ENCODE measurements at regions not wholly inside any gene's neighbourhood (a gene's known extent, or its start where the extent isn't known, plus 50 kb on each side); places are given as distances from the start of the nearest gene placed in this dataset.

DNA sequence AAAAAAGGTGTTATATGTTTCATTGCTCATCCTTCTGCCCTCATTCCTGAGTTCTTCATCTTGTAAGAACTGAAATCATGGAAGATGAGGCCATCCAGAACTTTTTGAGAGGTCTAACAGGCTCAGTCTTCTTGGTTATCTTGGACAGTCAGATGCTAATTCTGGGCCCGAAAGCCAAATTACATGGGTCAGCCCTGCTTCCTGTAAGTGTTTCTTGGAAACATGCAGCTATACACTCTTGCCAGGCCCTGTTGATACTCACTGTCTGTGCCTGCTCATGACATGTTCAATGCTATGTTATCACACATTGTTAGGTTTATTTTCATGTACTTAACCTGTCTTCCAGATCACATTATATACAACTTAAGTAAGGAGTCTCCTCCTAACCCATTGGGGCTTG, 542.5 kb downstream of the NUF2 start:
- no peak for TF ChIP-seq CTCF (IDR thresholded peaks at IDR 0.05)
- H3K27ac ChIP-seq = no peak overlapping the region

GRCh38 chr1:163866564-163866963, 544.8 kb downstream of the NUF2 start:
- TF ChIP-seq ZFX (IDR thresholded peaks at IDR 0.05; ENCODE audit: borderline replicate concordance) (no peak), CTCF (IDR thresholded peaks at IDR 0.05) (no peak)
- H3K27ac ChIP-seq = no peak overlapping the region

DNA sequence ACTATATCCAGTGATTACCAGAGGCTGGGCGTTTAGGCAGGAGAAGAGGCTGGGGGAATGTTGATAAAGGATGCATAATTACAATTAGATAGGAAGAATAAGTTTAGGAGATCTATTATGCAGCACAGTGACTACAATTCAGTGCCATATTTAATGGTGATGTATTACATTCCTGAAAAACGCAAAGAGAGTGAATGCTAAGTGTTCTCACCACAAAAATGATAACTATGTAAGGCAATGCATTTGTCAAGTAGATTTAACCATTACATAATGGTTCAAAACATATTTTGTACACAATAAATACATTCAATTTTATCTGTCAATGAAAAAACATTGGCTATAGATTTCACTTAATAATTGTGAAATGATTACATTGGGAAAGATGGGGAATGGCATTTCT, 548.9 kb downstream of the NUF2 start:
- no peak overlapping the region for H3K27ac ChIP-seq
- TF ChIP-seq ZFX (IDR thresholded peaks at IDR 0.05; ENCODE audit: borderline replicate concordance) = no peak
- TF ChIP-seq CTCF (IDR thresholded peaks at IDR 0.05) = no peak

DNA sequence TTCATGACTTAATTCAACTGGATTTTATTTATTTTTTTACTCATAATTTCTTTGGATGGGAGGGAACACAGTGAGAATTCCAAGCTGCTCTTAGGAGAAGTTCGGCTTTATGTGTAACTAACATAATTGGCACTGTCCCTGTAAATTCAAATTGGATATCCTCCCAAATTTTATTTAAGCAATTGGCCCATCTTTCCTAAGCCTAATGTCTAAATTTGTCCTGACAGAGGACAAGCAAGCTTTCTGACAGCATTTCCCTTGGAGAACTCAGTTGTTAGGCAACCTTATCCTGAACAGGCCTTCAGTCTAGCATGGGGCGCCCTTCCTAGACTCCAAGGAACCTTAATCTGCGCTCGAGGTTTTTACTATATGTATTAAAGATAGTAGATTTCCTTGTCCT, 550.3 kb downstream of the NUF2 start:
- H3K27ac ChIP-seq = no peak overlapping the region

GRCh38 chr1:163874070-163874469, 552.3 kb downstream of the NUF2 start:
- no peak overlapping the region for H3K27ac ChIP-seq
- TF ChIP-seq CTCF (IDR thresholded peaks at IDR 0.05) = peak; percentile 76
- no peak for TF ChIP-seq ZFX (IDR thresholded peaks at IDR 0.05; ENCODE audit: borderline replicate concordance)

More for the DNA sequence above, 550.3 kb downstream of the NUF2 start:
- no peak for TF ChIP-seq CTCF (IDR thresholded peaks at IDR 0.05)
- no peak for TF ChIP-seq ZFX (IDR thresholded peaks at IDR 0.05; ENCODE audit: borderline replicate concordance)

GRCh38 chr1:163875200-163875926, 553.6 kb downstream of the NUF2 start:
- TF ChIP-seq ZFX (IDR thresholded peaks at IDR 0.05; ENCODE audit: borderline replicate concordance) = no peak
- no peak for TF ChIP-seq CTCF (IDR thresholded peaks at IDR 0.05)
- peak overlapping the region; percentile 56 for H3K27ac ChIP-seq

GRCh38 chr1:163875927-163876320, 554.2 kb downstream of the NUF2 start:
- TF ChIP-seq ZFX (IDR thresholded peaks at IDR 0.05; ENCODE audit: borderline replicate concordance) (no peak), CTCF (IDR thresholded peaks at IDR 0.05) (no peak)

More at GRCh38 chr1:163875927-163876320, 554.2 kb downstream of the NUF2 start:
- peak overlapping the region; percentile 56 for H3K27ac ChIP-seq

Measured in 22Rv1 (cell line).